ENCODE measurements at regions not wholly inside any gene's neighbourhood (a gene's known extent, or its start where the extent isn't known, plus 50 kb on each side); places are given as distances from the start of the nearest gene placed in this dataset.

DNA sequence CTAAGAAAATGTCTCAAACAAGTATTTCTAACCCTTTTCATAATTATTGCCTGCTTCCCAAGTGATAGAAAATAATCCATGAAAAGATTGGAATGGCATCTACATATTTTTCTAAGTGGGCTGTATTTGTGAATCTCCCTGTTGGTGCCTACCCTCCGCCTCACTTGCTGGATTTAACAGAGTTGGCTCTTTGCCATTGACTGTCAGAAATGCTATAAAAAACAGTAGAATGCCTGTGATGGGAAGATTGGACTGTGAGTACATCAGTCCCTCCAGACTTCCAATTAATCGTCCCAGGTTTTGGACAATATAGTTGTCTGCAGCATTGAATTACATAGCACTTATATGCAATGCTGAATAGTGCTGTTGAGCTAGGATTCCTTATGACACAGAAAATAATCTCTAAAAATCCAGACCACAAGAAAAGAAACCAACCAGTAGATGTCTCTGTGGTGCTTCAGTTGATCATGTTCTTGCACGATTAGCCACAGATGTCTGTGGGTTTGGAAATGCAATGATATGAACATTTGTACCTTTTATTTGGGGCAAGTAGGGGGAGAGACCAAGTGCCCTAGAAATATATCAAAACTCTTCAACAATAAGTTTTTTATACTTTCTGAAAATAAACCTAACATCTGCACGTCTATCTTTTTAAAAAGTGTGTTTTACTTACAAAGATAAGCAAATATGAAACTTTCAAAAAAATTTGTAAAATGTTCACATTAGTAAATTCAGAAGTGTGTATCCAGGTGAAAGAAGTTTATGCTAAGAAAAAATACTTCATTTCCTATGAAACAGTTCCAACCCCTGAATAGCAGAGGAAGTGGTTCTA is 88.5 kb downstream of the DYNAP start:
- TF ChIP-seq, protein P1, sequence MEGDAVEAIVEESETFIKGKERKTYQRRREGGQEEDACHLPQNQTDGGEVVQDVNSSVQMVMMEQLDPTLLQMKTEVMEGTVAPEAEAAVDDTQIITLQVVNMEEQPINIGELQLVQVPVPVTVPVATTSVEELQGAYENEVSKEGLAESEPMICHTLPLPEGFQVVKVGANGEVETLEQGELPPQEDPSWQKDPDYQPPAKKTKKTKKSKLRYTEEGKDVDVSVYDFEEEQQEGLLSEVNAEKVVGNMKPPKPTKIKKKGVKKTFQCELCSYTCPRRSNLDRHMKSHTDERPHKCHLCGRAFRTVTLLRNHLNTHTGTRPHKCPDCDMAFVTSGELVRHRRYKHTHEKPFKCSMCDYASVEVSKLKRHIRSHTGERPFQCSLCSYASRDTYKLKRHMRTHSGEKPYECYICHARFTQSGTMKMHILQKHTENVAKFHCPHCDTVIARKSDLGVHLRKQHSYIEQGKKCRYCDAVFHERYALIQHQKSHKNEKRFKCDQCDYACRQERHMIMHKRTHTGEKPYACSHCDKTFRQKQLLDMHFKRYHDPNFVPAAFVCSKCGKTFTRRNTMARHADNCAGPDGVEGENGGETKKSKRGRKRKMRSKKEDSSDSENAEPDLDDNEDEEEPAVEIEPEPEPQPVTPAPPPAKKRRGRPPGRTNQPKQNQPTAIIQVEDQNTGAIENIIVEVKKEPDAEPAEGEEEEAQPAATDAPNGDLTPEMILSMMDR (IDR thresholded peaks at IDR 0.05), result peak in 3 of 6 experiments; percentile 37 to 40 (median 39)
- no peak for TF ChIP-seq POLR2A (IDR thresholded peaks at IDR 0.05)
